ENCODE measurements at regions not wholly inside any gene's neighbourhood (a gene's known extent, or its start where the extent isn't known, plus 50 kb on each side); places are given as distances from the start of the nearest gene placed in this dataset.
"Not testable (repeated sequence)": the region's sequence is repeated elsewhere in the genome, so short reads cannot be mapped to it uniquely, and the experiment has no call there.

DNA sequence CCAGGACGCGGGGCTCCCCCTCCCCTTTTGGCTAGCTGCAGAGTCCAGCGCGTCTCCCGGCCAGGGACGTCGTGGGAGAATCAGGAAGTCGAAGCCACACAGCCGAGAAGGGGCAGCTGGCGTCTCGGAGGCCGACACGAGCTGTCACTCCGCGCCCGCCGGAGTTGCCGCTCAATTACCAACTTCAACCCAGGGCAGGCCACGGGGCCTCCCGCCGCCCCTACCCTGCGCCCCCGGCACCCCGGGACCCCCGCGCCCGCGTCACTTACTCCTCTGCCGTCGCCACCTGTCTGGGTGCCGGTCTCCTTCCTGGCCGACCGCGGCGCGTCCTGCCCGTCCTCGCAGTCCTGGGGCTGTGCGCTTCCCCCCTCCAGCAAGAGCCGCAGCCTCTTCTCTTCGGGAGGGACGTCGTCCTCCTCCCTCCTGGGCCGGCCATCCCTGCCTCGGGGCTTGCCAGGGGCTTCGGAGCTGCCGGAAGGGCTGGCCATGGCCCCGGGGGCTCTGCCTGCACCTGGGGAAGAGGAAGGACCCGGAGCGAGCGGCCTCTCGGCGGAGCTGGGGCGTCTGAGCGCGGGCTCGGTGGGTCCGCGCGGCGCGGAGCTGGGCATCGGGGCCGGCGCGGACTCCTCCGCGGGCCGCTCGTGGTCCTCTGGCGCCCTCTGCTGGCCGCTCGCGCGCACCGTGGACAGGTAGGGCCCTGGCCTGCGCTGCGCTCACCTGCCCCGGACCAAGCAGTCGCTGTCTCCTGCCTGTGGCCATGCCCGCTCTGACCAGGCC is 65.6 kb upstream of the CLEC6A start:
- DNase-seq, result not testable (repeated sequence)

- peak; percentile 82 for DNase-seq
Measured at GRCh38 chr12:8396225-8397071, 59.3 kb upstream of the CLEC6A start.

GRCh38 chr12:8397378-8397777 is 58.4 kb upstream of the CLEC6A start:
- not testable (repeated sequence) for DNase-seq

DNA sequence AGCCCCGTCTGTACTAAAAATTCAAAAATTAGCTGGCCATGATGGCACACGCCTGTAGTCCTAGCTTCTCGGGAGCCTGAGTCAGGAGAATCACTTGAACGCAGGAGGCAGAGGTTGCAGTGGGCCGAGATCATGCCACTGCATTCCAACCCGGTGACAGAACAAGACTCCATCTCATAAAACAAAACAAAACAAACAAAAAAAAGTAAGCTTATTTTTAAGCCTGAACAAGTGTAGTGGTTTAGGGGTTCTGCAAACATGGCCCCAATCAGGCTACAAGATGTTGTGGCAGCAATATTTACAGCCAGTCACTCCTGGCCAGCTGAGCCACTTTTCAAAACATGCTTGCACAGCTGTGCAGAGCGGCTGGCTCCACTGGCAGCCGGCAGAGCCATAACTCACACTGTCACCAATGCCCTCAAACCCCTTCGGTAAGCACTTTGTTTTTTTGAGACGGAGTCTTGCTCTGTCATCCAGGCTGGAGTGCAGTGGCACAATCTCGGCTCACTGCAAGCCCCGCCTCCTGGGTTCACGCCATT is 56.2 kb upstream of the CLEC6A start:
- not testable (repeated sequence) for DNase-seq

DNA sequence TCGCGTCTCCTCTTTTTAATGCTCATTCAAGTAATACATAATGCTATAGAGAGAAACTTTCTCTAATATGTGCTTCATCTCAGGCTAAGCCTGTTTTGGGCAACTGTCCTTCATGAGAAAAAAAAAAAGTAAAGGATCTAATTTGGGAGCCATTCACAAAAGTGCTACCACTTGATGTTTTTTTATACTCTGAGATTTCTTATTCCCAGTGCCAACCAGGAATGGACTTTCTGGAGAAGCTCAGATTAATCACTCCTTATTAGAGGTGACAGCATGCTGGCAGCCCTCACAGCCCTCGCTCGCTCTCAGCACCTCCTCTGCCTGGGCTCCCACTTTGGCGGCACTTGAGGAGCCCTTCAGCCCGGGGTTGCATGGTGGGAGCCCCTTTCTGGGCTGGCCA is 51.9 kb upstream of the CLEC6A start:
- not testable (repeated sequence) for DNase-seq

DNA sequence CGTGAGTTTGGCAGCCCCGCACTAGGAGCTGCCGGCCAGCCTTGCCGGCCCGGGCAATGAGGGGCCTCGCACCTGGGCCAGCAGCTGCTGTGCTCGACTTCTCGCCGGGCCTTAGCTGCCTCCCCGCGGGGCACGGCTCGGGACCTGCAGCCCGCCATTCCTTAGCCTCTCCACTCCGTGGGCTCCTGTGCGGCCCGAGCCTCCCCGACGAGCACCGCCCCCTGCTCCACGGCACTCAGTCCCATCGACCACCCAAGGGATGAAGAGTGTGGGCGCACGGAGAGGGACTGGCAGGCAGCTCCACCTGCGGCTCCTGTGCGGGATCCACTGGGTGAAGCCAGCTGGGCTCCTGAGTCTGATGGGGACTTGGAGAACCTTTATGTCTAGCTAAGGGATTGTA is 51.4 kb upstream of the CLEC6A start:
- DNase-seq, result not testable (repeated sequence)

All from activated CD4-positive, CD25-positive, alpha-beta regulatory T cell treated with anti-CD3 and anti-CD28 coated beads, Interleukin-2, amount 50 U/mL, for 72 hours (primary cell).